ENCODE measurements at regions not wholly inside any gene's neighbourhood (a gene's known extent, or its start where the extent isn't known, plus 50 kb on each side); places are given as distances from the start of the nearest gene placed in this dataset.

- Histone ChIP-seq H3K4me3 (ENCODE audit: control extremely low read depth in 1 of 5, extremely low read depth in 1 of 5, insufficient read depth in 1 of 5, low read depth in 2 of 5, low read length in 4 of 5) (no peak overlapping the region), H3K9me3 (ENCODE audit: control extremely low read depth in 1 of 3, control insufficient read depth in 2 of 3, insufficient read depth in 1 of 3, low read length in 2 of 3) (peaks cover 0 to 8% (median 6%) of the 10 kb centered on the region in 3 donors), H3K36me3 (replicated peaks in 1 of 2; ENCODE audit: control extremely low read depth in 1 of 2, control insufficient read depth in 1 of 2, extremely low read depth in 1 of 2, insufficient read depth in 2 of 2, low read length in 1 of 2) (no peaks in the 10 kb centered on the region), H3K4me2 (replicated peaks; ENCODE audit: low read depth, low read length, poor library complexity, severe bottlenecking) (no peak overlapping the region), H2AFZ (ENCODE audit: insufficient read depth, low read depth, low read length, poor library complexity, severe bottlenecking) (no peak overlapping the region), H3K9ac (ENCODE audit: low read length) (no peak overlapping the region), H3K27ac (ENCODE audit: low read length in 2 of 2) (no peak overlapping the region), H3K27me3 (replicated peaks in 1 of 4; ENCODE audit: control extremely low read depth in 1 of 4, control insufficient read depth in 3 of 4, insufficient read depth in 4 of 4, low read length in 3 of 4) (no peaks in the 10 kb centered on the region), H3K4me1 (ENCODE audit: control insufficient read depth in 2 of 2, insufficient read depth in 2 of 2, low read length in 2 of 2) (no peaks in the 10 kb centered on the region), H3K79me2 (ENCODE audit: control insufficient read depth, insufficient read depth, low read length) (no peaks in the 10 kb centered on the region), H4K20me1 (ENCODE audit: control insufficient read depth, insufficient read depth, low read length, poor library complexity, severe bottlenecking) (no peaks in the 10 kb centered on the region)
- H3K4me1 Mint-ChIP-seq, result no peaks in the 10 kb centered on the region
- TF ChIP-seq CTCF (IDR thresholded peaks at IDR 0.05) (no peak), EZH2 (IDR thresholded peaks at IDR 0.05; ENCODE audit: borderline replicate concordance, insufficient read depth, low read depth, low read length, poor library complexity, severe bottlenecking) (no peak)
- DNase-seq, result no peak
- H3K9me3 Mint-ChIP-seq (ENCODE audit: insufficient read depth), result peaks cover 3% of the 10 kb centered on the region
- ATAC-seq (ENCODE audit: low read depth), result no peak
- CTCF ChIA-PET, result no interaction called here
- peaks cover 11% of the 10 kb centered on the region for H3K27me3 Mint-ChIP-seq
- WGBS (ENCODE audit: insufficient coverage), result 85% methylated on average over 2 of the region's 3 CpGs
- H3K27ac Mint-ChIP-seq, result no peak overlapping the region
- intact Hi-C loops (cut with micrococcal nuclease), result no loop called here
- H3K4me3 Mint-ChIP-seq, result no peak overlapping the region
- POLR2A ChIA-PET, result no interaction called here
Measured at GRCh38 chr14:23804817-23805216, 148.8 kb upstream of the DHRS4 start.

GRCh38 chr14:23805761-23806160 lies 147.8 kb upstream of the DHRS4 start:
- DNase-seq (no peak), ATAC-seq (ENCODE audit: low read depth) (no peak)
- H3K4me1 ChIP-seq (ENCODE audit: control insufficient read depth in 2 of 2, insufficient read depth in 2 of 2, low read length in 2 of 2), result no peaks in the 10 kb centered on the region
- no peak overlapping the region for H3K27ac ChIP-seq (ENCODE audit: low read length in 2 of 2)
- no peak overlapping the region for H3K27ac Mint-ChIP-seq
- no peaks in the 10 kb centered on the region for H3K27me3 ChIP-seq (replicated peaks in 1 of 4; ENCODE audit: control extremely low read depth in 1 of 4, control insufficient read depth in 3 of 4, insufficient read depth in 4 of 4, low read length in 3 of 4)
- H4K20me1 ChIP-seq (ENCODE audit: control insufficient read depth, insufficient read depth, low read length, poor library complexity, severe bottlenecking), result no peaks in the 10 kb centered on the region
- H3K4me2 ChIP-seq (replicated peaks; ENCODE audit: low read depth, low read length, poor library complexity, severe bottlenecking), result no peak overlapping the region
- CTCF ChIA-PET, result no interaction called here
- no peak overlapping the region for H3K9ac ChIP-seq (ENCODE audit: low read length)
- H3K27me3 Mint-ChIP-seq, result peaks cover 10% of the 10 kb centered on the region
- TF ChIP-seq EZH2 (IDR thresholded peaks at IDR 0.05; ENCODE audit: borderline replicate concordance, insufficient read depth, low read depth, low read length, poor library complexity, severe bottlenecking), result no peak
- no peak for TF ChIP-seq CTCF (IDR thresholded peaks at IDR 0.05)
- H3K9me3 Mint-ChIP-seq (ENCODE audit: insufficient read depth), result peaks cover 3% of the 10 kb centered on the region
- no peaks in the 10 kb centered on the region for H3K79me2 ChIP-seq (ENCODE audit: control insufficient read depth, insufficient read depth, low read length)
- no peaks in the 10 kb centered on the region for H3K4me1 Mint-ChIP-seq
- POLR2A ChIA-PET, result no interaction called here
- no peak overlapping the region for H3K4me3 ChIP-seq (ENCODE audit: control extremely low read depth in 1 of 5, extremely low read depth in 1 of 5, insufficient read depth in 1 of 5, low read depth in 2 of 5, low read length in 4 of 5)
- H2AFZ ChIP-seq (ENCODE audit: insufficient read depth, low read depth, low read length, poor library complexity, severe bottlenecking), result no peak overlapping the region
- peaks cover 0 to 8% (median 6%) of the 10 kb centered on the region in 3 donors for H3K9me3 ChIP-seq (ENCODE audit: control extremely low read depth in 1 of 3, control insufficient read depth in 2 of 3, insufficient read depth in 1 of 3, low read length in 2 of 3)
- no peak overlapping the region for H3K4me3 Mint-ChIP-seq
- intact Hi-C loops (cut with micrococcal nuclease), result no loop called here
- H3K36me3 ChIP-seq (replicated peaks in 1 of 2; ENCODE audit: control extremely low read depth in 1 of 2, control insufficient read depth in 1 of 2, extremely low read depth in 1 of 2, insufficient read depth in 2 of 2, low read length in 1 of 2), result no peaks in the 10 kb centered on the region

All from B cell (primary cell).